ENCODE measurements at regions not wholly inside any gene's neighbourhood (a gene's known extent, or its start where the extent isn't known, plus 50 kb on each side); places are given as distances from the start of the nearest gene placed in this dataset.
A peak's percentile ranks its signal among the peaks of the same experiment; 100 is the strongest.

DNA sequence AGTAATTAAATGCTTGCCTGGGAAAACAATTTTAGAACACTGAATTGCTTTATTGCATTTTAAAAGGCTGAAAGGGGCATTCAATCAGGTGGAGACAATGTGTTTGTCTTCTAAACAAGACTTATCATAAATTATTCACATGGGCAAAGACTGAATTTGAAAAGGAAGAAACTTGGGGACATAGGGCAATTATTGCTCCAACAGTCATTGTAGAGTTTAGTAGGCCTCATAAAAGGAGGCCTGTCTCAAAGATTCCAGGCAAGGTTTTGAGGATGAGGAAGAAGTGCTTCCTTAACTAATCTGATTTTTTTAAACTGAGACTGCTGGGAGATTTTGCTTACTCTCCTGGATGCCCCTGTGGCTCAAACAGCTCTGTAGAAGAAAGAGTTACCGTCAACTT is 174.4 kb upstream of the RPS6KA3 start:
- H3K4me3 Mint-ChIP-seq (ENCODE audit: low read depth) = no peak overlapping the region
- intact Hi-C loops (cut with micrococcal nuclease) = loop anchor here (5.0 kb wide), 1 partner anchor 59 kb away; no protein-coding TSS in a partner anchor
- H3K9me3 Mint-ChIP-seq = no peaks in the 10 kb centered on the region
- no peaks in the 10 kb centered on the region for H3K27me3 Mint-ChIP-seq (ENCODE audit: low read depth)
- H3K27ac Mint-ChIP-seq = no peak overlapping the region
- DNase-seq (ENCODE audit: low spot score) = no peak
- peaks cover 52% of the 10 kb centered on the region for H3K4me1 Mint-ChIP-seq (ENCODE audit: low read depth)
- no peaks in the 10 kb centered on the region for H3K36me3 Mint-ChIP-seq (ENCODE audit: low read depth)

DNA sequence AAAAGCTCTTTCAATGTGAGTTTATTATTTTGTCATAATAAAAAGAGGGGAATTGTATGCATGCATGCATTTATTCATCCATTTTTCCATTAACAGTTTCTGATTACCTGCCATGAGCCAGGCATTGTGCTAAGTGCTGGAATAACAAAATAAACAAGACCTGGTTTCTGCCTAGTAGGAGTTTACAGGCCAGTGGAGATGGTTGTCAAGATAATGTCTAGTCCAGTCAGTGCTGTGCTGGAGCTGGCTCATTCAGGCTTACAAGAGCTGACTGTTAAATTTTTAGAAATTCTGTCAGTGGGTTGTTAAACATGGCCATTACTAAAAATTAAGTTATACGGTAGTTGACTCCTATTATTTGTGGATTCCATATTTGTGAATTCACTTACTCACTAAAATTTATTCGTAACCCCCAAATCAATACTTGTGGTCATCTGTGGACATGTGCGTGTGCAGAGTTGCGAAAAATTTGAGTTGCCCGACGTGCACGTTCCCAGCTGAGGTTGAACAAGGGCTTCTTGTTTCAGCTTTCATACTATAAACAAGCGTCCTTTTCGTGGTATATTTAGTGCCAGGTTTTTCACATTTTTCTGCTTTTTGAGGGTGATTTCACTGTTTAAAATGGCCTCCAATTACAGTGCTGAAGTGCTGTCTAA is 172.3 kb upstream of the RPS6KA3 start:
- no peak overlapping the region for H3K27ac Mint-ChIP-seq
- peaks cover 44% of the 10 kb centered on the region for H3K4me1 Mint-ChIP-seq (ENCODE audit: low read depth)
- H3K4me3 Mint-ChIP-seq (ENCODE audit: low read depth) = no peak overlapping the region
- no peaks in the 10 kb centered on the region for H3K27me3 Mint-ChIP-seq (ENCODE audit: low read depth)
- no peak for DNase-seq (ENCODE audit: low spot score)
- intact Hi-C loops (cut with micrococcal nuclease) = no loop called here
- H3K9me3 Mint-ChIP-seq = no peaks in the 10 kb centered on the region
- no peaks in the 10 kb centered on the region for H3K36me3 Mint-ChIP-seq (ENCODE audit: low read depth)

DNA sequence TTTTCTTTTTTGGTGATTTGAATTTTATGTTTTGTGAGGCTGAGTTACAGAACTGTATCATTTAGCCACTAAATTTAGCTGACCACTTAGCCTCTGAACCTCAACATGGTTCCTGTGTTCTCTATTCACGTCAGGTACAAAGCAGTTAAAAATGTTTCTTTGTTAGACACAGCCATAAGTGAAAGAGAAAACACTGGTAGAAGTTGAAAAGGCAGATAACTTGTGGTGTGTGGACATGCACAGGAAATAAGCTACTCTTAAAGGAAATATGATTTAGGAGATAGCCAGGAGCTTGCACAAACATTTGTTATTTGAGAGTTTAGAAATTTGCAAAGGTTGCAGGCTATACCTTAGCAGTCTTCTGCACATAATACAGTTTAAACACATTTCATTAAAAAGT is 171.0 kb upstream of the RPS6KA3 start:
- intact Hi-C loops (cut with micrococcal nuclease) = loop anchor here (2.0 kb wide), 1 partner anchor 171 kb away; the partner anchor contains the start of gene RPS6KA3
- Mint-ChIP-seq H3K4me1 (ENCODE audit: low read depth) (peaks cover 49% of the 10 kb centered on the region), H3K36me3 (ENCODE audit: low read depth) (no peaks in the 10 kb centered on the region), H3K27me3 (ENCODE audit: low read depth) (no peaks in the 10 kb centered on the region), H3K27ac (peak overlapping the region; percentile 88), H3K9me3 (no peaks in the 10 kb centered on the region), H3K4me3 (ENCODE audit: low read depth) (peak overlapping the region; percentile 45)
- no peak for DNase-seq (ENCODE audit: low spot score)

DNA sequence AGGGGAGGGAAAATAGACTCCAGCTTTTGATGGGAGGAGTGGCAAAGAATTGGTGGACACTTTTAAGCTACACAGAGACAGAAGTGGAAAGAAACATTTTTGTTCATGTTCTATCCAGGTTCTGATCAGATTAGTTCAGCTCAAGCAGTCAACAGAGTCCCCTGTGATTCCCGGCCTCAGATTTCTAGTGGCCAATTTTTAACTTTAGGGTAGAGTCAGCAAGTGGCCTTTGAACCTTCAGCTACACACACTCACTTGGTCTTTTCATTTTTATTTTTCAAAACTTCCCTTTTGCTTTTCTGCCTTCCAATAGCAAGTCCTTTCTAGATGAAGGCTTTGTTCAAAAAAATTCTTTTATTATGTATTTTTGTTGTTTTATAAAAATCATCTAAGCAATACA is 169.2 kb upstream of the RPS6KA3 start:
- Mint-ChIP-seq H3K9me3 (no peaks in the 10 kb centered on the region), H3K27me3 (ENCODE audit: low read depth) (no peaks in the 10 kb centered on the region), H3K27ac (no peak overlapping the region), H3K4me1 (ENCODE audit: low read depth) (peaks cover 39% of the 10 kb centered on the region), H3K36me3 (ENCODE audit: low read depth) (no peaks in the 10 kb centered on the region), H3K4me3 (ENCODE audit: low read depth) (no peak overlapping the region)
- no peak for DNase-seq (ENCODE audit: low spot score)
- intact Hi-C loops (cut with micrococcal nuclease) = loop anchor here (2.0 kb wide), 1 partner anchor 169 kb away; the partner anchor contains the start of gene RPS6KA3

DNA sequence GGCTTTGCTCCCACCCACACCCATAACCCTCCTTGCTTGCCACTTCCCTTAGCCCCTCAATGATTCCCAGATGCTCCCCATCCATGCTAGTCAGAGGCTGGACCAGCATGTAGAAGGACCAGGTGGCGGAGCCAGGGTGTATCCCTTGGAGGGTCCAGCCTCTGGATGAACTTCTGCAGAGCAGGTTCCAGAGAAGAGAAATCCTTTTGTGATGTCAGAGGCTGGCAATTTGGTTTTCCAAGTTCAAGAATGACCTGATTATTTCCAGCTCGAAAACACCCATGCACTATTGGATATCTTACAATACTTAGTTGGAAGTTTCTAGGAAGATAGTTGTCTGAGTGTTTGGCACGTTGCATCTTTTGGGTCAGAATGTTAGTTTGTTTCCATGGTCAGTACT is 168.3 kb upstream of the RPS6KA3 start:
- Mint-ChIP-seq H3K9me3 (no peaks in the 10 kb centered on the region), H3K36me3 (ENCODE audit: low read depth) (no peaks in the 10 kb centered on the region), H3K27ac (no peak overlapping the region), H3K4me1 (ENCODE audit: low read depth) (peaks cover 35% of the 10 kb centered on the region), H3K27me3 (ENCODE audit: low read depth) (no peaks in the 10 kb centered on the region), H3K4me3 (ENCODE audit: low read depth) (no peak overlapping the region)
- DNase-seq (ENCODE audit: low spot score) = no peak
- intact Hi-C loops (cut with micrococcal nuclease) = no loop called here

DNA sequence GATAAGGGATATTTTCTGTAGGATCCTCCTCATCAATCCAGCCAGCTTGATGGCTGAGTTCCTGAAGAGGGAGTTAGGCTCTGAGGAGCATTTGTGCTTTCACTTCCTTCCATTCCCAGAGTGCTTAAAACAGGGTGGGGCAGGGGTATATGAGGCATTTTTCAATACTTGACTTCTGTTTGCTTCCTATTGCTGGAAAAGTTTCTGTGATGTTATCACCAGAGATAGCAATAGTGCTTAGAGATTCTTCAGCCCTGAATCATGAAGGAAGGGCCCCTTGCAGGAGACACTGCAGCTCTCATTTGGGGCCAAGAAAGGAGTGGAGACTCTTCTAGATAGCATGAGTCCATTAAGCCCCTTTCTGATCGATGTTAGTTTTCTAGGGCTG is 166.7 kb upstream of the RPS6KA3 start:
- H3K4me3 Mint-ChIP-seq (ENCODE audit: low read depth) = no peak overlapping the region
- peaks cover 31% of the 10 kb centered on the region for H3K4me1 Mint-ChIP-seq (ENCODE audit: low read depth)
- H3K36me3 Mint-ChIP-seq (ENCODE audit: low read depth) = no peaks in the 10 kb centered on the region
- H3K9me3 Mint-ChIP-seq = no peaks in the 10 kb centered on the region
- intact Hi-C loops (cut with micrococcal nuclease) = no loop called here
- H3K27ac Mint-ChIP-seq = peak overlapping the region; percentile 43
- DNase-seq (ENCODE audit: low spot score) = no peak
- no peaks in the 10 kb centered on the region for H3K27me3 Mint-ChIP-seq (ENCODE audit: low read depth)

DNA sequence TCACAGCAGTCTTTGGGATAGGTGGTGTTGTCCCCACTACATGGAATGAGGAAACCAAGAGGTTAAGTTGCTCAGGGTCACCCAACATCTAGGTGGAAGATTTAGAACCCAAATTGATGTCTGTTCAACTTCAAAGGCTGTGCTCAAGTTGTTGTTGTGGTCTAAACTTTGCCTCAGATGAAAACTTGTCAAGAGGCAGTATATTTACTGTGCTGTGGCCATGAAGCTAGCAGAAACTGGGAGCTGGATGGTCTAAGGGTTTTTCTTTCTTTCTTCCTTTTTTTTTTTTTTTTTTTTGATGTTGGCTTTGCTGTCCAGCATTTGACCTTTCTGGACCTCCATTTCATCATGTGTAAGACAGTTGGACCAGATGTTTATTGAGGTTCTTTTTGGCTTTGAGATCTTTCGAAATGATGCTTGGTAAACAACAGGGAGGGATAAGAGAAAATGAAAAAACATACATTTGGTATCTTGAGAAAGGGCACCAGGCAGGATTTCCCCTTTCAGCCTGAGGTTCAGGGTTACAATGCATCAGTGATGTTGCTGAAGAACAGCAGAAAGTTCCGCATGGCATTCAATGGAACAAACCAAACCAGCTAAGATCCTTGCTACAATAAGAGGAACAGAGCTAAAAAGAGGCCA is 166.2 kb upstream of the RPS6KA3 start:
- Mint-ChIP-seq H3K27me3 (ENCODE audit: low read depth) (no peaks in the 10 kb centered on the region), H3K4me3 (ENCODE audit: low read depth) (peak overlapping the region; percentile 23), H3K4me1 (ENCODE audit: low read depth) (peaks cover 26% of the 10 kb centered on the region), H3K9me3 (no peaks in the 10 kb centered on the region), H3K36me3 (ENCODE audit: low read depth) (no peaks in the 10 kb centered on the region), H3K27ac (peak overlapping the region; percentile 43)
- intact Hi-C loops (cut with micrococcal nuclease) = no loop called here
- no peak for DNase-seq (ENCODE audit: low spot score)

DNA sequence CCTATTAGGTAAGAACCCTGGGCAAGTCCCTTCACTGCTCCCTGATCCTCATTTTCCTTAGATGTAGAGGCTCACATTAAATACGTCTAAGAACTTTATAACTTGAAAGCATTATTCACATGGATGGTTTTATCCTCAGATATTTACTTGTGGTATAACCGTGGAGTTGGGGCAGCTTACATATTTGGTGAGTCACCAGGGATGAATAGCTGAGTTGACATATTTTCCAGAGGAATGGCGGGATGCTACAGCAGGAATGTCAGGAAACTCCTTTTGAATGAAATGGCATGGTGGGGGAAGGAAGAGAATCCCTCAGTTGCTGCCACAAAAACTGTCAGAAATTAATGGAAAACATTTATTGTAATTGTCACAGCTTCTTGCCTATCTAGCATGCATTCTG is 165.3 kb upstream of the RPS6KA3 start:
- Mint-ChIP-seq H3K36me3 (ENCODE audit: low read depth) (no peaks in the 10 kb centered on the region), H3K27me3 (ENCODE audit: low read depth) (no peaks in the 10 kb centered on the region), H3K9me3 (no peaks in the 10 kb centered on the region), H3K27ac (no peak overlapping the region), H3K4me1 (ENCODE audit: low read depth) (peaks cover 18% of the 10 kb centered on the region), H3K4me3 (ENCODE audit: low read depth) (no peak overlapping the region)
- intact Hi-C loops (cut with micrococcal nuclease) = no loop called here
- DNase-seq (ENCODE audit: low spot score) = no peak

DNA sequence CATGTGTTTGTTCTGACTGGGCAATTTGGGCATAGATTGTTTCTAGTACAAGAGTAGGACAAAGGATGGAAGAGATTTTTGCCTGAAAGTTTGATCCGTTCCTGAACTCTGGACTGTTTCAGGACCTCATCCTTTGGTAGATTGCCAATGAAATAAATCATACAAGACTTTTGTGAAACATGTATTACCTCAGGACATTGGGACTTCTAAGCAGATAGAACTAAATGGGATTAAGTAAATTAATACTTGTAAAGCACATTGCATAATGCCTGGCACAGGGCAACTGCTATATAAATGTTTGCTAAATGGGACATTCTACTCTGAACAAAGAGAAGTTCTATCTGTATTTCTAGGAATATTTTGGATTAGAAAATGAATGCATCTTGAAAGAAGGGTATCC is 164.8 kb upstream of the RPS6KA3 start:
- no peak overlapping the region for H3K27ac Mint-ChIP-seq
- H3K9me3 Mint-ChIP-seq = no peaks in the 10 kb centered on the region
- intact Hi-C loops (cut with micrococcal nuclease) = no loop called here
- H3K4me1 Mint-ChIP-seq (ENCODE audit: low read depth) = peaks cover 14% of the 10 kb centered on the region
- DNase-seq (ENCODE audit: low spot score) = no peak
- H3K36me3 Mint-ChIP-seq (ENCODE audit: low read depth) = no peaks in the 10 kb centered on the region
- H3K4me3 Mint-ChIP-seq (ENCODE audit: low read depth) = no peak overlapping the region
- no peaks in the 10 kb centered on the region for H3K27me3 Mint-ChIP-seq (ENCODE audit: low read depth)

DNA sequence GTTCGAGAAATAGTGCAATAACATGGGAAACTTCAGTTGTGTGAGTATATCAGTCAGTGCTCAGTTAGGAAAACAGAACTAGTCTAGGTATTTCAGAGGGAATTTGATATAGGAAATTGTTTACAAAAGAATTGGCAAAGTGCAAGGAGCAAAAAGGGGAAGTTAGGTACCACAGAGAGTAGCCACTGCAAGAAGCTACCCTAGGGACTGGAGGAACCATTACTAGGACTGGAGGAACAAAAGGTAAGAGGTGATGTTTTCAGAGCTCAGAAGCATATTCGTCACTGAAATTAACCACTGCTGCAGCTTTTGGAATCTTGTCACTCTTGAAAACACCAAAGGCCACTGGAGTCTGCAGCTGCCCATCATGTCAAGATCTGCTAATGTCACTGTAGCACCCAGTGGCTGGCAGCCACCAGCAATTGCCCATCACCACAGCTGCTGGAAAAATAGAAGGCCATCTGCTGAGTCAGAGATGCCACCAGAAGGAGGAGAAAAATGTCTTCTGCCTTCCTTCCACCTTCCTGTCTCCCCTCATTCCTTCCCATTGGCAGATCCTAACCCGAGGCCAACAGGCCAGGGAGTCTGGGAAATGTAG is 160.6 kb upstream of the RPS6KA3 start:
- intact Hi-C loops (cut with micrococcal nuclease) = no loop called here
- Mint-ChIP-seq H3K4me1 (ENCODE audit: low read depth) (no peaks in the 10 kb centered on the region), H3K27me3 (ENCODE audit: low read depth) (peaks cover 4% of the 10 kb centered on the region), H3K36me3 (ENCODE audit: low read depth) (no peaks in the 10 kb centered on the region), H3K9me3 (no peaks in the 10 kb centered on the region), H3K27ac (no peak overlapping the region), H3K4me3 (ENCODE audit: low read depth) (no peak overlapping the region)
- DNase-seq (ENCODE audit: low spot score) = no peak

DNA sequence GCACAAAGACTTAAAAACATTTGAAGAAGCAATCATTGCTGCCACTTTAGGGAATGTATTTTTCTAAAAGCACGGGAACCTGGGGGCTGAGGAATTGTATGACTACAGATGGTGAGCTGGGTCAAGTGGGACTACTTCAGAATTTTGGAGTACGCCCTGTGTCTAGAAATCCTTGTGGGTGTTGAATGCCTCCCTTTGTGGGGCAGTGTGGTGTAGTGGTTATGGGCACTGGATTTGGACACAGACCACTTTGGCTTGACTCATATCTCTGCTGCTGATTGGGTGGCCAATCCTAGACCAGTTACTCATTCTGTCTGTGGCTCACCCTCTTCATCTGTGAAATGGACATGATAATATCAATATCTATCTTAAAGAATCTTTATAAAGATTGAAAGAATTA is 155.0 kb upstream of the RPS6KA3 start:
- no peak for DNase-seq (ENCODE audit: low spot score)
- peaks cover 4% of the 10 kb centered on the region for H3K27me3 Mint-ChIP-seq (ENCODE audit: low read depth)
- H3K4me3 Mint-ChIP-seq (ENCODE audit: low read depth) = no peak overlapping the region
- no peaks in the 10 kb centered on the region for H3K36me3 Mint-ChIP-seq (ENCODE audit: low read depth)
- no peaks in the 10 kb centered on the region for H3K9me3 Mint-ChIP-seq
- H3K4me1 Mint-ChIP-seq (ENCODE audit: low read depth) = peaks cover 11% of the 10 kb centered on the region
- H3K27ac Mint-ChIP-seq = no peak overlapping the region
- intact Hi-C loops (cut with micrococcal nuclease) = no loop called here

DNA sequence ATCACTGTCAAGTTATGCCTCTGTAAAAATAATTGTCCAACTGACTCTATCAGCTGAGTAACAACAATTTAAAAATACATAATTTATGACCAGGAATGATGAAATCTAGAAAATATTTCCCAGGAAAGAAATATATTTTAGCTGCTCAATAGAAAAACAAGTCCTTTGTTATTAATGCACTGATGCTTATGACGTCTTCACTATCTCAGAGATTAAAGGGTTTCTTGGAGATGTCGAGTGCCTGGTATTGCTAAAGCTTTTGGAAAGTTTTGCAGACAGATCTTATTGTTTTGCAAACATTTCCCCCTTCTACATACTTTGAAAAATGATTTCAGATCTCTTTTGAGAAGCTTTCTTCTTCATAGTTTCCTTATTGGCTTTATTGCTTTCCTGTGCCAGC is 154.6 kb upstream of the RPS6KA3 start:
- no peaks in the 10 kb centered on the region for H3K36me3 Mint-ChIP-seq (ENCODE audit: low read depth)
- intact Hi-C loops (cut with micrococcal nuclease) = no loop called here
- no peak overlapping the region for H3K4me3 Mint-ChIP-seq (ENCODE audit: low read depth)
- H3K27ac Mint-ChIP-seq = no peak overlapping the region
- no peak for DNase-seq (ENCODE audit: low spot score)
- H3K9me3 Mint-ChIP-seq = no peaks in the 10 kb centered on the region
- peaks cover 4% of the 10 kb centered on the region for H3K27me3 Mint-ChIP-seq (ENCODE audit: low read depth)
- peaks cover 11% of the 10 kb centered on the region for H3K4me1 Mint-ChIP-seq (ENCODE audit: low read depth)

DNA sequence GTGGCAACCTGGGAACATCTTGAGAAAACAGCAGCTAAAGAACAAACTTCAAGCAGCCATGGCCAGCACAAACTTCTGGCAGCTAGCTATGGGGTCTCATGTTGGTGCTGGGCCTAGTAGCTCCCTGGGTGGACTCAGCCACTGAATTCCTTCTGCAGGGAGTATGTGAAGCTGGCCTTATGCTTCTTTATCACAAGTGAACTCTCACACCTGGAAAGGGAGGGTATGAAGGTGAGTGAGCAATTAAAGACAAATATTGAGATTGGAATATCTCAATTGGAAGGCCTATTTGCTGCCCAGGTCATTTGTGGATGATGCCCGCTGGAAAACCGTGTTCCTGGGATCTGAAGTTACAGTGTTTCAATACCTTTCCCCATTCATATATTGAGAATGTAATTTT is 153.3 kb upstream of the RPS6KA3 start:
- Mint-ChIP-seq H3K27me3 (ENCODE audit: low read depth) (peaks cover 4% of the 10 kb centered on the region), H3K4me3 (ENCODE audit: low read depth) (no peak overlapping the region), H3K9me3 (no peaks in the 10 kb centered on the region), H3K4me1 (ENCODE audit: low read depth) (peaks cover 11% of the 10 kb centered on the region), H3K27ac (no peak overlapping the region), H3K36me3 (ENCODE audit: low read depth) (peaks cover 4% of the 10 kb centered on the region)
- intact Hi-C loops (cut with micrococcal nuclease) = no loop called here
- no peak for DNase-seq (ENCODE audit: low spot score)

All from activated T-helper 2 cell treated with anti-CD3 and anti-CD28 coated beads, Interferon-gamma antibody, Interleukin-2, Interleukin-4, amounts not matched to agents 10 μg/mL and 5 μg/mL and 100 μg/mL, durations not matched to agents 14 hours and 24 hours and 36 hours (primary cell).